SK-N-SH (cell line): ENCODE measurements at regions not wholly inside any gene's neighbourhood (a gene's known extent, or its start where the extent isn't known, plus 50 kb on each side); places are given as distances from the start of the nearest gene placed in this dataset.
A peak's percentile ranks its signal among the peaks of the same experiment; 100 is the strongest.

ENCODE experiments used
- CTCF ChIA-PET: fragments of 300-600, 350-600 bp; formaldehyde crosslinking; extraction: SDS; loops from one replicate; lab custom pipeline; 2021; lab: Yijun Ruan, JAX
- POLR2A ChIA-PET: fragments of 350-600 bp; sonication (Branson Sonifier 250); formaldehyde crosslinking; extraction: SDS; loops from one replicate; lab custom pipeline; 2020; ENCODE audit warnings: antibody characterized with exemption, inconsistent platforms; lab: Yijun Ruan, JAX
- DNase-seq: peaks from one replicate; pipeline ENCODE4 v3.0.0; 2012
- H2AFZ ChIP-seq: fragments of 200-600 bp; sonication (generic); 2 replicates; pipeline ENCODE4 v1.8.1; 2016; ENCODE audit warnings: antibody characterized with exemption, mild to moderate bottlenecking, low read depth
- H3F3A ChIP-seq: fragments of 200-600 bp; sonication (generic); replicated peaks from 2 replicates; pipeline ENCODE3; 2016; ENCODE audit warnings: antibody characterized with exemption, mild to moderate bottlenecking; ENCODE audit not compliant: insufficient read depth
- H3K27ac ChIP-seq, 2 experiments: fragments of 200-500 bp in 1 of 2; fragments of 200-600 bp in 1 of 2; sonication (Bioruptor generic) in 1 of 2; sonication (generic), shearing (Covaris generic) in 1 of 2; 2 replicates each; pipeline versions ENCODE4 v1.5.1 to v1.6.1; 2014 to 2016; ENCODE audit warnings: low read depth in 2 of 2, inconsistent platforms in 1 of 2, low read length in 1 of 2, mild to moderate bottlenecking in 1 of 2, mixed read lengths in 1 of 2
- H3K27me3 ChIP-seq: fragments of 200-600 bp; sonication (generic), shearing (Covaris generic); 2 replicates; pipeline ENCODE4 v1.6.1; 2016; ENCODE audit warnings: mixed run types; ENCODE audit not compliant: insufficient read depth
- H3K36me3 ChIP-seq, 2 experiments: fragments of 200-500 bp in 1 of 2; fragments of 200-600 bp in 1 of 2; sonication (Bioruptor generic) in 1 of 2; sonication (generic) in 1 of 2; replicated peaks in 1 of 2; 2 replicates each; pipeline versions ENCODE3 to v1.5.1; 2014 to 2016; ENCODE audit warnings: low read length in 1 of 2, mild to moderate bottlenecking in 1 of 2; ENCODE audit not compliant: insufficient read depth in 2 of 2, control insufficient read depth in 1 of 2
- H3K4me1 ChIP-seq, 2 experiments: fragments of 200-500 bp in 1 of 2; fragments of 200-600 bp in 1 of 2; sonication (Bioruptor generic) in 1 of 2; sonication (generic), shearing (Covaris generic) in 1 of 2; 2 replicates each; pipeline versions ENCODE4 v1.5.1 to v1.6.1; 2014 to 2016; ENCODE audit warnings: low read depth in 1 of 2, low read length in 1 of 2, mixed run types in 1 of 2; ENCODE audit not compliant: insufficient read depth in 2 of 2, control insufficient read depth in 1 of 2
- H3K4me2 ChIP-seq: fragments of 200-600 bp; sonication (generic), shearing (Covaris generic); 2 replicates; pipeline ENCODE4 v1.6.1; 2017; ENCODE audit warnings: mixed run types
- H3K4me3 ChIP-seq, 2 experiments: fragments of 200-500 bp in 1 of 2; fragments of 200-600 bp in 1 of 2; sonication (Bioruptor generic) in 1 of 2; sonication (generic), shearing (Covaris generic) in 1 of 2; 2 replicates each; pipeline versions ENCODE4 v1.5.1 to v1.8.1; 2014 to 2016; ENCODE audit warnings: low read depth in 2 of 2, inconsistent platforms in 1 of 2, low read length in 1 of 2, mild to moderate bottlenecking in 1 of 2, mixed read lengths in 1 of 2, moderate library complexity in 1 of 2
- H3K79me2 ChIP-seq: fragments of 200-600 bp; sonication (generic); 2 replicates; pipeline ENCODE4 v1.8.1; 2017; ENCODE audit warnings: mild to moderate bottlenecking; ENCODE audit not compliant: insufficient read depth
- H3K9ac ChIP-seq: fragments of 200-600 bp; sonication (generic); 2 replicates; pipeline ENCODE4 v1.6.1; 2017; ENCODE audit warnings: mixed run types
- H3K9me2 ChIP-seq: fragments of 200-600 bp; sonication (generic); 2 replicates; pipeline ENCODE4 v1.6.1; 2017; ENCODE audit warnings: mixed run types
- H3K9me3 ChIP-seq: fragments of 200-600 bp; sonication (generic); 2 replicates; pipeline ENCODE4 v1.6.1; 2017; ENCODE audit warnings: mixed run types, mild to moderate bottlenecking, moderate library complexity
- H4K20me1 ChIP-seq: fragments of 200-600 bp; sonication (generic); 2 replicates; pipeline ENCODE4 v1.6.1; 2017; ENCODE audit warnings: mild to moderate bottlenecking, mixed run types; ENCODE audit not compliant: insufficient read depth
- CHD2 ChIP-seq: fragments of 150-350 bp; IDR thresholded peaks from 2 replicates; pipeline ENCODE4 v1.6.1; 2018; ENCODE audit warnings: low read length; ENCODE audit not compliant: partially characterized antibody
- ELF1 ChIP-seq: IDR thresholded peaks from 2 replicates; pipeline ENCODE4 v1.4.0; 2012
- EZH2phosphoT487 ChIP-seq: fragments of 200-600 bp; sonication (generic); IDR thresholded peaks from 2 replicates; pipeline ENCODE4 v1.6.1; 2017; ENCODE audit warnings: low read depth, mixed run types, mild to moderate bottlenecking, antibody characterized with exemption, moderate library complexity, borderline replicate concordance
- FOSL2 ChIP-seq: IDR thresholded peaks from 2 replicates; pipeline ENCODE4 v1.4.0; 2012; ENCODE audit warnings: low read depth, mild to moderate bottlenecking, moderate library complexity, borderline replicate concordance
- FOXJ3 ChIP-seq: sonication (generic); formaldehyde crosslinking; IDR thresholded peaks from 2 replicates; pipeline ENCODE4 v1.5.1; 2020; ENCODE audit warnings: mild to moderate bottlenecking, missing genetic modification reagents
- GABPA ChIP-seq: IDR thresholded peaks from 2 replicates; pipeline ENCODE4 v1.4.0; 2012; ENCODE audit warnings: low read depth, mild to moderate bottlenecking
- GATA2 ChIP-seq: sonication (generic); formaldehyde crosslinking; IDR thresholded peaks from 2 replicates; pipeline ENCODE4 v1.5.0; 2020; ENCODE audit warnings: mild to moderate bottlenecking, missing genetic modification reagents
- JUND ChIP-seq: IDR thresholded peaks from 2 replicates; pipeline ENCODE4 v1.4.0; 2012
- MAX ChIP-seq: IDR thresholded peaks from 2 replicates; pipeline ENCODE4 v1.4.0; 2012; ENCODE audit warnings: low read depth
- MEF2A ChIP-seq: IDR thresholded peaks from 2 replicates; pipeline ENCODE4 v1.4.0; 2012; ENCODE audit warnings: low read depth, borderline replicate concordance
- MXI1 ChIP-seq: IDR thresholded peaks from 2 replicates; pipeline ENCODE4 v1.6.1; 2012; ENCODE audit warnings: mild to moderate bottlenecking, low read depth, low read length, improper control_type of control experiment
- NFIC ChIP-seq: IDR thresholded peaks from 2 replicates; pipeline ENCODE4 v1.4.0; 2012; ENCODE audit warnings: borderline replicate concordance
- NRF1 ChIP-seq: IDR thresholded peaks from 2 replicates; pipeline ENCODE4 v1.6.1; 2012; ENCODE audit warnings: low read depth, mild to moderate bottlenecking, low read length
- POLR2AphosphoS5 ChIP-seq: IDR thresholded peaks from 2 replicates; pipeline ENCODE4 v1.6.1; 2012; ENCODE audit warnings: low read depth, low read length
- RAD21 ChIP-seq: IDR thresholded peaks from 2 replicates; pipeline ENCODE4 v1.6.1; 2012; ENCODE audit warnings: mild to moderate bottlenecking, low read length
- RFX5 ChIP-seq: IDR thresholded peaks from 2 replicates; pipeline ENCODE4 v1.6.1; 2012; ENCODE audit warnings: mild to moderate bottlenecking, improper control_type of control experiment, low read length
- RXRA ChIP-seq: IDR thresholded peaks from 2 replicates; pipeline ENCODE4 v1.4.0; 2012; ENCODE audit warnings: low read depth, mild to moderate bottlenecking, borderline replicate concordance
- SMC3 ChIP-seq: IDR thresholded peaks from 2 replicates; pipeline ENCODE4 v1.6.1; 2012; ENCODE audit warnings: low read depth, low read length, improper control_type of control experiment
- TAF1 ChIP-seq: IDR thresholded peaks from 2 replicates; pipeline ENCODE4 v1.6.1; 2012; ENCODE audit warnings: low read depth, mild to moderate bottlenecking, low read length, moderate library complexity, borderline replicate concordance
- TCF12 ChIP-seq: IDR thresholded peaks from 2 replicates; pipeline ENCODE4 v1.4.0; 2012
- TEAD4 ChIP-seq: IDR thresholded peaks from 2 replicates; pipeline ENCODE4 v1.4.0; 2012; ENCODE audit warnings: mild to moderate bottlenecking, borderline replicate concordance; ENCODE audit not compliant: insufficient read depth
- YY1 ChIP-seq: IDR thresholded peaks from 2 replicates; pipeline ENCODE4 v1.4.0; 2012; ENCODE audit warnings: low read depth, mild to moderate bottlenecking
- ZBTB33 ChIP-seq: IDR thresholded peaks from 2 replicates; pipeline ENCODE4 v1.4.0; 2012; ENCODE audit warnings: low read depth, borderline replicate concordance
- WGBS: methylation state at CpG from one replicate; pipeline ENCODE4 v1.1.6; 2017; ENCODE audit warnings: low lambda C conversion rate; 5-methylcytosine and 5-hydroxymethylcytosine counted together
- TF ChIP-seq, protein P1 (sequence below): fragments of 200-600 bp; sonication (generic); IDR thresholded peaks from 2 replicates; pipeline ENCODE4 v1.6.1; 2017; ENCODE audit warnings: antibody characterized with exemption, mild to moderate bottlenecking, moderate library complexity
- TF ChIP-seq, protein P2 (sequence below): fragments of 150-350 bp; IDR thresholded peaks from 2 replicates; pipeline ENCODE4 v1.6.1; 2016; ENCODE audit warnings: mild to moderate bottlenecking, low read depth, low read length
- TF ChIP-seq, protein P3 (sequence below): IDR thresholded peaks from 2 replicates; pipeline ENCODE4; 2012
- TF ChIP-seq, protein P4 (sequence below): fragments of 150-350 bp; IDR thresholded peaks from 2 replicates; pipeline ENCODE4 v1.6.1; 2017; ENCODE audit warnings: antibody characterized with exemption, low read length, low read depth, borderline replicate concordance

GRCh38 chr3:110858549-110858948 lies 213.1 kb upstream of the NECTIN3 start:
- no peaks in the 10 kb centered on the region for H3K79me2 ChIP-seq
- H2AFZ ChIP-seq, result no peak overlapping the region
- H3K9me3 ChIP-seq, result no peaks in the 10 kb centered on the region
- no peaks in the 10 kb centered on the region for H3K36me3 ChIP-seq
- WGBS, result 65% methylated on average over 4 of the region's 4 CpGs
- no peaks in the 10 kb centered on the region for H4K20me1 ChIP-seq
- peak overlapping the region in 1 of 2 experiments; percentile 78; a peak in 2 of 4 replicates for H3K27ac ChIP-seq
- H3K4me2 ChIP-seq, result no peak overlapping the region
- DNase-seq, result peak; percentile 6
- no peaks in the 10 kb centered on the region for H3K9me2 ChIP-seq
- H3F3A ChIP-seq, result no peaks in the 10 kb centered on the region
- ChIA-PET POLR2A (no interaction called here), CTCF (interaction anchor here (0.8 to 1.1 kb wide), 3 partner anchors 11 to 18 kb away, joined by 3 to 4 read pairs (median 3); no protein-coding TSS in a partner anchor)
- no peak overlapping the region for H3K4me3 ChIP-seq
- no peaks in the 10 kb centered on the region for H3K27me3 ChIP-seq
- H3K4me1 ChIP-seq, result peaks cover 0 to 10% of the 10 kb centered on the region in 2 experiments; a peak in 2 of 4 replicates
- no peak overlapping the region for H3K9ac ChIP-seq
- no peak for TF ChIP-seq NFIC
- no peak for TF ChIP-seq FOSL2
- no peak for TF ChIP-seq POLR2AphosphoS5
- TF ChIP-seq, protein P1, sequence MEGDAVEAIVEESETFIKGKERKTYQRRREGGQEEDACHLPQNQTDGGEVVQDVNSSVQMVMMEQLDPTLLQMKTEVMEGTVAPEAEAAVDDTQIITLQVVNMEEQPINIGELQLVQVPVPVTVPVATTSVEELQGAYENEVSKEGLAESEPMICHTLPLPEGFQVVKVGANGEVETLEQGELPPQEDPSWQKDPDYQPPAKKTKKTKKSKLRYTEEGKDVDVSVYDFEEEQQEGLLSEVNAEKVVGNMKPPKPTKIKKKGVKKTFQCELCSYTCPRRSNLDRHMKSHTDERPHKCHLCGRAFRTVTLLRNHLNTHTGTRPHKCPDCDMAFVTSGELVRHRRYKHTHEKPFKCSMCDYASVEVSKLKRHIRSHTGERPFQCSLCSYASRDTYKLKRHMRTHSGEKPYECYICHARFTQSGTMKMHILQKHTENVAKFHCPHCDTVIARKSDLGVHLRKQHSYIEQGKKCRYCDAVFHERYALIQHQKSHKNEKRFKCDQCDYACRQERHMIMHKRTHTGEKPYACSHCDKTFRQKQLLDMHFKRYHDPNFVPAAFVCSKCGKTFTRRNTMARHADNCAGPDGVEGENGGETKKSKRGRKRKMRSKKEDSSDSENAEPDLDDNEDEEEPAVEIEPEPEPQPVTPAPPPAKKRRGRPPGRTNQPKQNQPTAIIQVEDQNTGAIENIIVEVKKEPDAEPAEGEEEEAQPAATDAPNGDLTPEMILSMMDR, result no peak
- no peak for TF ChIP-seq TAF1
- TF ChIP-seq TCF12, result no peak
- no peak for TF ChIP-seq ZBTB33
- TF ChIP-seq JUND, result no peak
- TF ChIP-seq, protein P2, sequence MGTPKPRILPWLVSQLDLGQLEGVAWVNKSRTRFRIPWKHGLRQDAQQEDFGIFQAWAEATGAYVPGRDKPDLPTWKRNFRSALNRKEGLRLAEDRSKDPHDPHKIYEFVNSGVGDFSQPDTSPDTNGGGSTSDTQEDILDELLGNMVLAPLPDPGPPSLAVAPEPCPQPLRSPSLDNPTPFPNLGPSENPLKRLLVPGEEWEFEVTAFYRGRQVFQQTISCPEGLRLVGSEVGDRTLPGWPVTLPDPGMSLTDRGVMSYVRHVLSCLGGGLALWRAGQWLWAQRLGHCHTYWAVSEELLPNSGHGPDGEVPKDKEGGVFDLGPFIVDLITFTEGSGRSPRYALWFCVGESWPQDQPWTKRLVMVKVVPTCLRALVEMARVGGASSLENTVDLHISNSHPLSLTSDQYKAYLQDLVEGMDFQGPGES, result no peak
- no peak for TF ChIP-seq GABPA
- TF ChIP-seq ELF1, result no peak
- no peak for TF ChIP-seq SMC3
- peak; percentile 82 for TF ChIP-seq GATA2
- TF ChIP-seq, protein P3, sequence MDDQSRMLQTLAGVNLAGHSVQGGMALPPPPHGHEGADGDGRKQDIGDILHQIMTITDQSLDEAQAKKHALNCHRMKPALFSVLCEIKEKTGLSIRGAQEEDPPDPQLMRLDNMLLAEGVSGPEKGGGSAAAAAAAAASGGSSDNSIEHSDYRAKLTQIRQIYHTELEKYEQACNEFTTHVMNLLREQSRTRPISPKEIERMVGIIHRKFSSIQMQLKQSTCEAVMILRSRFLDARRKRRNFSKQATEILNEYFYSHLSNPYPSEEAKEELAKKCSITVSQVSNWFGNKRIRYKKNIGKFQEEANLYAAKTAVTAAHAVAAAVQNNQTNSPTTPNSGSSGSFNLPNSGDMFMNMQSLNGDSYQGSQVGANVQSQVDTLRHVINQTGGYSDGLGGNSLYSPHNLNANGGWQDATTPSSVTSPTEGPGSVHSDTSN, result no peak
- TF ChIP-seq CHD2, result no peak
- peak; percentile 47; the same call in 1 of the 2 replicates for TF ChIP-seq MXI1
- no peak for TF ChIP-seq MEF2A
- peak; percentile 67; the same call in 1 of the 2 replicates for TF ChIP-seq FOXJ3
- TF ChIP-seq RAD21, result 0 out of 2 replicates have a peak, but pooled peaks have one; percentile 12
- no peak for TF ChIP-seq EZH2phosphoT487
- 0 out of 2 replicates have a peak, but pooled peaks have one; percentile 21 for TF ChIP-seq RFX5
- no peak for TF ChIP-seq MAX
- 0 out of 2 replicates have a peak, but pooled peaks have one; percentile 12 for TF ChIP-seq TEAD4
- TF ChIP-seq RXRA, result no peak
- no peak for TF ChIP-seq NRF1
- TF ChIP-seq, protein P4, sequence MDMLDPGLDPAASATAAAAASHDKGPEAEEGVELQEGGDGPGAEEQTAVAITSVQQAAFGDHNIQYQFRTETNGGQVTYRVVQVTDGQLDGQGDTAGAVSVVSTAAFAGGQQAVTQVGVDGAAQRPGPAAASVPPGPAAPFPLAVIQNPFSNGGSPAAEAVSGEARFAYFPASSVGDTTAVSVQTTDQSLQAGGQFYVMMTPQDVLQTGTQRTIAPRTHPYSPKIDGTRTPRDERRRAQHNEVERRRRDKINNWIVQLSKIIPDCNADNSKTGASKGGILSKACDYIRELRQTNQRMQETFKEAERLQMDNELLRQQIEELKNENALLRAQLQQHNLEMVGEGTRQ, result no peak
- TF ChIP-seq YY1, result no peak
